OCI-LY7 (cell line): ENCODE measurements at regions not wholly inside any gene's neighbourhood (a gene's known extent, or its start where the extent isn't known, plus 50 kb on each side); places are given as distances from the start of the nearest gene placed in this dataset.

Experiments
- CTCF ChIP-seq: fragments of 200-600 bp; sonication (generic); conservative IDR thresholded peaks from 2 replicates; pipeline ENCODE4 v1.5.1; 2014; ENCODE audit warnings: mild to moderate bottlenecking, antibody characterized with exemption, low read length, moderate library complexity, mixed read lengths
- EZH2phosphoT487 ChIP-seq: fragments of 200-600 bp; sonication (generic); IDR thresholded peaks from 2 replicates; pipeline ENCODE4 v1.6.1; 2018; ENCODE audit warnings: low read depth, borderline replicate concordance, mild to moderate bottlenecking, mixed run types, antibody characterized with exemption, low read length, moderate library complexity, mixed read lengths

DNA sequence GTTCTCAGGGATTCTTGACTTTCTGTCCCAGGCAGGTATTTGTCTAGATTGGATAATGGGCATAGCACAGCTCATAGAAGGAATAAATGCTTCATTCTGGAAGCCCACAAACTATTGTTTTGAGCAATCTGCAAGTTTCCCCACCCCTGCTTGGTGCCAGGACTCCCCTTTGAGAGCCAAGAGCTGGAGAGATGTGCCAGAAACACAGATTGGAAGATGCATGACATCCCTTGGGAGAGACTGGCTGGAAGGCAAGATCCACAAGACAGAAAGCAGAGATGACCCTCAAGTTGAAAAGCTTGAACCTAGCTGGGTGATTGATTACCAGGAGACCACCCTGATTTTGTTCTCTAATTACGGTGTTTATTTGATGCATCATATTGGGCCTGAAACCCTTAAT, 89.2 kb upstream of the E2F8 start:
- no peak for TF ChIP-seq CTCF
- TF ChIP-seq EZH2phosphoT487: no peak
